Tongue (tissue), 1 donor: ENCODE measurements at regions not wholly inside any gene's neighbourhood (a gene's known extent, or its start where the extent isn't known, plus 50 kb on each side); places are given as distances from the start of the nearest gene placed in this dataset.
"Not testable (repeated sequence)": the region's sequence is repeated elsewhere in the genome, so short reads cannot be mapped to it uniquely, and the experiment has no call there.

Source experiments
- DNase-seq: peaks from one replicate; pipeline ENCODE4 v3.0.0-alpha.2; 2015

DNA sequence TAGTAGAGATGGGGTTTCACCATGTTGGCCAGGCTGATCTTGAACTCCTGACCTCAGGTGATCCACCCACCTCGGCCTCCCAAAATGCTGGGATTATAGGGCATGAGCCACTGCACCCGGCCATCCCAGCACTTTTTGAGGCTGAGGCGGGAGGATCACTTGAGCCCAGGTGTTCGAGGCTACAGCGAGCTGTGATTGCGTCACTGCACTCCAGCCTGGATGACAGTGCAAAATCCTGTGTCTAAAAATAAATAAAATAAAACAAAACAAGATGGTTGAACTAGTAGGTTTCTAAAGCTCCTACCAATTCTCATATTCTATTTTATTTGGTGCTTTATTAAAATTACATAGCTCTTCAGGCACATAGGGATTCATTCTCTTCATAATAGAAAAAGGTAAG lies 890.3 kb upstream of the AUTS2 start:
- DNase-seq = no peak

DNA sequence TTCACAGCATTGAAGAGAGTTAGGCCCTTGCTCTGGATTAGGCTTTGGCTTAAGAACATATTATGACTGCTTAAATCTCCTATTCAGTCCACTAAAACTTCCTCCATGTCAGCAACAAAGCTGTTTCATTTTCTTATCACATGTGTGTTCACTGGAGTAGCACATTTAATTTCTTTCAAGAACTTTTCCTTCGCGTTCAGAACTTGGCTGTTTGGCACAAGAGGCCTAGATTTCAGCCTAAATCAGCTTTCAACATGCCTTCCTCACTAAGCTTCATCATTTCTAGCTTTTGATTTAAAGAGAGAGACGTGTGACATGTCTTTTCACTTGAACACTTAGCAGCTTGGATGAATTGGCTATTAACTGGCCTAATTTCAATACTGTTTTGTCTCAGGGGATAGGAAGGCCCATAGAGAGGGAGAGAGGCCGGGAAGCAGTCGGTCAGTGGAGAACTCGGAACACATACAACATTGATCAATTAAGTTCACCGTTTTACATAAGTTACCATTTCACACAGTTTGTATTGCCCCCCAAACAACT lies 885.2 kb upstream of the AUTS2 start:
- no peak for DNase-seq

DNA sequence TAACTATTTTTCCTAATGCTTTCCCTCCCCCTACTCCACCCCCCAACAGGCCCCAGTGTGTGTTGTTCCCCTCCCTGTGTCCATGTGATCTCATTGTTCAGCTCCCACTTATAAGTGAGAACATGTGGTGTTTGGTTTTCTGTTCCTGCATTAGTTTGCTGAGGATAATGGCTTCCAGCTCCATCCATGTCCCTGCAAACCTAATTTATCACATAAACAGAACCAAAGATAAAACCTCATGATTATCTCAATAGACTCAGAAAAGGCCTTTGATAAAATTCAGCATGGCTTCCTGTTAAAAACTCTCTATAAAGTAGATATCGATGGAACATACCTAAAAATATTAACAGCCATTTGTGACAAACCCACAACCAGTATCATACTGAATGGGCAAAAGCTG lies 884.1 kb upstream of the AUTS2 start:
- DNase-seq = not testable (repeated sequence)

DNA sequence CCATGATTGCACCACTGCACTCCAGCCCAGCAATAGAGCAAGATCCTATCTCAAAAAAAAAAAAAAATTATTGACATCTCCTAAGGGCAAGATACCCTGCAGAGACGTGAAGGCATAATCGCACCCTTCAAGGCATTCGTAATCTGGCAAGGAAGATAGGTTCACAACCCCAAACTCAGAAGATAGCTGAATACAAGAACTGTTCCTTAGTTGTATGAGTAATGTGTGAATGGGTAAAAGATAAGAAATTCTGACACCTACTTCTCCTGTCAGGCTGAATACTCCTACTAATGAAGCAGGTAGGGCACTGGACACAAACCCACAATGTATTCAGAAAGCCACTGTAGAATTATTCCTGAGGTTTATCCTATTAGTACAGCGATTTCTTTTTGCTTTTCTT lies 882.4 kb upstream of the AUTS2 start:
- DNase-seq = no peak

DNA sequence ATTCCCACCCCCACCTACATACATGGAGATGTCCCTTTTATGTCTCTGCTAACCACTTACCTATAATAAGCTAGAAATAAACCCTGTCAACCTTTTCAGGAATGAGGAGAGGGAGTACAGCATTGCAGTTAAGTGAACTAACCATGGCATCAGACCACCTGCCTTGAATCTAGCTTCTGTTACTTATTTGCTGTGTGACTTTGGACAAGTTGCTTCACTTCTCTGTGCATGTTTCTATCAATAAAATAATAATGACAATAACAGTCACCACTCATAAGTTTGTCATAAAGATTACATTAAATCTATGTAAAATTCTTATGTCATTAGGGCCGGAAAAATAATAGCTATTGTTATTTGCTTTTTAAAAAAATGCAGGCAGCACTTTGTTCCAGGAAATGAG lies 881.1 kb upstream of the AUTS2 start:
- DNase-seq = no peak

DNA sequence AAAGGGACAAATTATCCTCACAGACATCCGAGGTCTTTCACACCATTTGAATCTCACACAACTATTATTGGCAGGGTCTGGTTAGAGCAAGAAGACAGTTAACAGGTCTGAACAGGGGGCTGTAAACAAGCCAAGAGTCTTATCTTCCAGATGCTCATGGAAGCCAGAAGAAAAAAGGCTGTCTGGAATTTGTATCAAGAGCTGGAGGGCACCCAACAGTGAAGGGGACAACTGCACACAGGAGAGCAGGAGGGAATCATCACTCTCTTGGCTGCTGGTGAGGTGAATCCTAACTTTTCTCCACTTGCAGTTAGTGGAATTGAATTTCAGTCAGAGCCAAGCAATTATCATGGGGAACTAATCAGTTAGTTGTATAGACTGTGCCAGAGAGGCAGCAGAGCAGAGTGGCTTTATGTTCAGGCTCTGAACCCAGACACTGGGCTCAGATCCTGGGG lies 880.2 kb upstream of the AUTS2 start:
- DNase-seq = peak; percentile 67

DNA sequence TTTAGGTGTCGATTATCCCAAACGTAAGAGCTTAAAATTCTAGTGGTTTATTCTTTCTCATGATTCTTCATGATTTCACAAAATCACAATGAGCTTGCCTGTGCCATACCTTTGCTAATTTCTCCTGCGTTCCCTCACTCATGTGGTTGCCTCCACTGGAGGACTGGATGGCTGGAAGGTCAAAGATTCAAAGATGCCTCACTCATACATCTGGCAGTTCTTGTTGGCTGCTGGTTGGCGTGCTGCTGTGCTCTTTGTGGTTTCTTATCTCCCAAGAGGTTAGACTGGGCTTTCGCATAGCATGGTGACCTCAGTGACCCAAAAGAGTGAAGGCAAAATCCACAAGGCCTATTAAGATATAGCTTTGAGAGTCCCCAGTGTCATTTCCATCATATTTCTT lies 877.6 kb upstream of the AUTS2 start:
- DNase-seq = no peak

DNA sequence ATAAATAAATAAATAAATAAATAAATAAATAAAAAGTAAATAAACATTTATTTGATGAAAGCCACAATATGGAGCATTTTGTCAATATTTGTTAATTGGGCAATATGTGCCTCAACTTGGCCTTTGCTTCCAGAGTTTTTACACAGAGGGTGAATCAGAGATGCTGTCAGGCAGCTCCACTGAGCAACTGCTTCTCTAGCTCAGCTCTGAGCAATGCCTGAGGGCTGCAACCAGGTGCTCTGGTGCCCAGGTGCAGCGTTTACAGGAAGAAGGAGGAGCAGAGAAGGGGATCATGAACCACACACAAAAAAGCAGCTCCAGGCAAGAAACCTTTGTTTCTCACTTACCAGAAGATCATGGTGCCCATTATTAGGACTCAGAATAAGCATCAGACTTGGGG lies 876.2 kb upstream of the AUTS2 start:
- no peak for DNase-seq

DNA sequence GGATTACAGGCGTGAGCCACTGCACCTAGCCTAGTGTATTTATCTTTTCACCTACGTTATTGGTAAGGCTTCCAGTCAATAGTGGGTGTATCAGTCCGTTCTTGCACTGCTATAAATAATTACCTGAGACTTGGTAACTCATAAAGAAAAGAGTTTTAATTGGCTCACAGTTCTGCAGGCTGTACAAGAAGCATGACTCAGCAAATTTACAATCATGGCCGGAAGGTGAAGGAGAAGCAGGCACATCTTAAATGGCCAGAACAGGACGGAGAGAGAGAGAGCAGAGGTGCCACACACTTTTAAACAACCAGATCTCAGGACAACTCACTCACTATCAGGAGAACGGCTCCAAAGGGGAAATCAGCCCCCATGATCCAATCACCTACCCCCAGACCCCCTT lies 873.3 kb upstream of the AUTS2 start:
- DNase-seq = no peak

DNA sequence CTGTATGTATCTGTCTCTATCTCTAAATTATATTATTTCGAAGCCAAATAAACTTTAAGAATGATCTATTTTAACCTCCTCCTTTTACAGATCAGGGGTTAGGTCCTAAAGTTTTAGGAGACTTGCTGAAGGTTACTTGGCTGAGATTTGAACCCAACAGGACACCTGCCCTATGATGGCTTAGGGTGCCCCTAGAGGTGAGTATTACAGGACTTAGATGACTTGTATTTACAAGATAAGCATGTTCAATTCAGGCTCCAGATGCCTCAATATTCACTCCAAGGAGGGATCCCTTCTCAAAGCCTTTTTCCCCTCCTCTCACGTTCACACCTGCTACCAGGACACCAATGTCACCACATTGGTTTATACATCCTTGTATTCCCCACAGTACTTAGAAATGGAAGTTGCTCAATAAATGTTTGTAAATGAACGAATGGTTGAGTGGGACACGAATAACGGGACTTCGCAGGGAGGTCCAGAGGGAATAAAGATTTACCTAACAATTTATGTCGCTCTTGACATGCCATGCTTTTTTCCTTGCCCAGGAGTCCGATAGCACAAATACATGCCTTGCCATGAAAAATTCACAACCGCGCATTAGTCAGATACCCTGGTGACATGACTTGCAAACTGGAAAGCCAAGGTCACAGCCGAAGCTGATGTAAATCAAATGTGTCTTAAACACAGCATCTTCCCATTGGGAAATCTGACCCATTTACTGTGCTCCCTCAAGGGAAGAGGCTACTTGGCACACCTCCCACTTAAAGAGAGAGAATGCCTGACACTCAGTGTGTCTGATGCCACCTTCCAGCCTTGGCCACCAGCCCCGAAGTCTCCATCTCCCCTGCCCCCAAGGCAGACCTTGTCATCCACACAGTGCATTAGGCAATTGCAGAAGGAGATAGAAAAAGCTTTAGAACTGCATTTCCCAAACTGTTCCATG lies 872.2 kb upstream of the AUTS2 start:
- no peak for DNase-seq

DNA sequence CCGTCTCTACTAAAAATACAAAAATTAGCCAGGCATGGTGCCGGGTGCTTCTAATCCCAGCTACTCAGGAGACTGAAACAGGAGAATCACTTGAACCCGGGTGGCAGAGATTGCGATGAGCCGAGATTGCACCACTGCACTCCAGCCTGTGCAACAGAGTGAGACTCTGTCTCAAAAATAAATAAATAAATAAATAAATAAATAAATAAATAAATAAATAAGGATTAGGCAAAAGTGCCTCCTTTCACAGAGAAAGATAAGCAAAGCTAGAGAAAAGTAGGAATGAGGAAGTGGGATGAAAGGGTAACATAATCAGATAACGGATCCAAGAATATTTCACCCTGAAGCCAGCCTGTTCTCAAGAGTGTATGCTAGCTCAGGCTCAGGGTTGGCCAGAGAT lies 869.6 kb upstream of the AUTS2 start:
- DNase-seq = not testable (repeated sequence)

DNA sequence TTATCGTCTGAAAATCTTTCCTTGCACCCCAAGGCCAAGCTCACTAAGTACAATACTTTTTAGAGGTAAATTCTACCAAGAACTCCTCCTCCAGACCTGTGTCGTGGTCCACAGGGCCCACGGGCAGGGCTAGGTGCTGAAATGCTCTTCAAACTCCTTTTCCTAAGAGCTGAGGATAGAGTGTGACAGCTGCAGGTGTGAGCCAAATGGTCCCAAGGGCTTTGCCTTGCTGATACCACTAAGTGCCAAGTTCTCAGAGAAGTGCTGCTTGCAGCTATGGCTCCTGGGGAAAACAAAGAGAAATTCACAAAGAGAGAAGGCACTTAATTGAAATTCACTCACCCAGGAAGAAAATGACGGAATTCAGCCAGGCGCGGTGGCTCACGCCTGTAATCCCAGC lies 868.9 kb upstream of the AUTS2 start:
- no peak for DNase-seq

DNA sequence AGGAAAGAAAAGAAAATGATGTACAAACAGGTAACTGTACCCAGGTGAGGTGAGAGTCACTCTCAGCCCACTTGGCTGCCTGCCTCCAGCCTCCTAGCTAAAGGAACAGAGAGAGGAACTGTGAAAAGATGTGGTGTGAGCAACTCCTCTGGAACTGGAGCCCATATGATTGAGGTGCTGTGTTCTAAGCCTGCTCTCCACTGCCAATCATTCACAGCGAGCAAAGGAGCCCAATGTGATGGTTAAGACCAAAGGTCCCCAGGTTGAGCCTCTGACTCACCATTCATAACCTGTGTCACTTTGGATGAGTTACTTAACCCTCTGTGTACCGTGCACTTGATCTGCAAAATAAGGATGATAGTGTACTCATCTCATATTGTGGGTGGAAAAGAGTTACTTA lies 868.1 kb upstream of the AUTS2 start:
- no peak for DNase-seq

DNA sequence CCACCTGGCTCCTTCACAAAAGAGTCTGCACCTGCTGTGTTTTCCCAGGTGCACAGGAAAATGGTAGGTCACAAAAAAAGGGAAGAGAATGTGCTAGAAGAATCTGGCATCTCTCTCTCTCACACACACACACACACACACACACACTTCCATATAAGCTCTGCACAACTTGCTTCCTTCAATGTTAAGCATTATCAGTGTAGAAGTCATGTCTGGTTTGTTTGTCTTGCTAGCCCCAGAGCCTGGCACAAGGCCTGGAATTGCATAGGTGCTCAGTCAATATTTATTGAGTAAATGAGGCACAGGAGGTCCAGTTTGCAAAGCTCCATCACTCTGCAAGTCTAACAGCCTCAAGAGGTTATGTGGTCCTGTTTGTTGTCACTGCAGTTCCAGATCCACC lies 867.3 kb upstream of the AUTS2 start:
- DNase-seq = no peak

DNA sequence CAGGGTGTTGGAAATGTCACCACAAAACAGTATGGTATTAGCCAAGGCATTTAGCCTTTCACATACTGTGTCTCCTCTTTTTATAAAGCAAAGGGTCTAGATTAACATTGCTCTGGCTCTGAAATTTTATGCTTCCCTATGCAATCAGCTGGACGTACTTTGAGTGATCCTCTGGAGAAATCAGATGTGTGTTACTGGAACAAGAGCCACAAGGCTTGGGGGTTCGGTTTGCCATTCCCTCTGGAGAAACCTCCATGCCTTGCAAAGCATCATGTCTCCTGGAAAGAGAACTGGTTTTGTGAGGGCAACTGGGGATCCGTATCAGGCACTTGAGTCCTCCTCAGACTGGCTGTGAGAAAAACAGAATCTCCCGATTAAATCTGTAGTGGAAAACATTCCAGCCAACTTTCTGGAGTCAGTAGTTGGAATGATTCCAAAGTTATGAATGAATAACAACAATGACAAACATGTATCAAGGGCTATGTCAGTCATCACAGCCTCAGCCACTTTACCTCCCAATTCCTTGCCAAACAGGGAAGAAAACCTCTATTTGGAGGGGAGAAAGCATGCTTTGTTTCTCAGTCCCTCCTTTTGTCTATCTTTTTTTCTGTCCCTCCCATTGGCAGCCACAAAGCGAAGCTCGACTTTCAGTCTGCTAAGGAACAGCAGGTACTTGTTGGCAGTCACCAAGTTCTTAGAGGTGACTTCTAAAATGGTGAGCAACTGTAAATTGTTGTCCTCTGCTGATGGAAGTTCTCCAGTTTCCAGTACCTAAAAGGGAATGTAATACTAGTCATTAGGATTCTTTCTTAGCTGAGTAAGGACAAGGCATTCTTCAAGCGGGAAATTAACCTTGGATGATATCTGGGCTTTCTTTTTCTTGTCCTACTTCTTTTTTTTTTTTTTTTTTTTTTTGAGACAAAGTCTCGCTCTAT lies 864.8 kb upstream of the AUTS2 start:
- DNase-seq = peak; percentile 37

DNA sequence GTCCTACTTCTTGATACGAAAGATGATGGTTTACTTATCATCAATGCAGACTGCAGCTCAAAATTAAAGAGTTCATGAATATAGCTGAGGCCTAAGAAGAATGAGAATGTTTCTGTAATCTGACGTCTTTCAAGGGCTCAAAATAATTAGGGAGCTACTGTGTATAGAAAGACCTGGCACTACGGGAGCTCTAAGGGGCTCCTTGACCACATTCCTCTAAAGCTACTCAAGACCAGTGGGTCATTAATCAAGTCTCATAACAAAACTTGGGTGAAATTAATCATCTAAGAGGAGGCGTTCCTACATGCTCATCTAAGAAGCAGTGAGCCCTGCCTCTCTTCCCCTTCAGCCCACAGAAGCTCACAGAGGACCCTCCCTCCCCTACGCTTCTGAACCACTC lies 863.8 kb upstream of the AUTS2 start:
- no peak for DNase-seq

DNA sequence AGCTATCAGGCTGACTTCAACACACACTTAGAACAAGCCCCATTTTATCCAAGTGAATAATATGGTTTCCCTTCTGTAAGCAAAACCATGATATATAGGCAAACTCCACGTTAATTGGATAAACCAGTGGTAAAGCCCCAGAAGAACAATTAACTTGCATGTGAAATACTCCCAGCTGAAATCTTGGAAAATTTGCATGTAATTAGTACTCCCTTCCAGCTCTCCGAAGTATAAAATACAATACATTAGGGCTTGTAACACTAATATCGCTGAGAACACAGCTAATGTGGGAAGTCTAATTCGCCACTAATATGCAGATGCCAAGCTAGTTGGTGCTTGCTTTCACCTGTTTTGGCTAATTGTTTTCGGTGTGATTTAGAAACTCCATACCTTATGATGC lies 859.0 kb upstream of the AUTS2 start:
- no peak for DNase-seq

DNA sequence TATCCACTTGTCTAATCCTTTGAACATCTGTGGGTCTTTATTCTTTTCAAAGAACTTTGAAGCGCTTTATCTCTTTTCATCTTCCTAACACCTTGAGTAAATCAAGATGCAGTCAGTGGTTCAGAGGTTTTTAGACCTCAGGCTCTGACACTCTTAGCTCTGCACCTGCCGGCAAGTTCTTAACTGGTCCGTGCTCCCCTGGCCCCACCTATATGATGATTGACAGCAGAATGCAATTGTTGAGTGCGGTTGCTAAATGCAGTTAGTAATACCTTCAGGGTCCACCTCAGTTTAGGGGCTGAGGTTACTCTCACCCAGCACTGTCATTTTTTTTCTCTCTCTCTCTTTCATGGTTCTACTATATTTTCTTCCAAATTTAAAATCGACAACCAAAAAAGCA lies 854.2 kb upstream of the AUTS2 start:
- DNase-seq = no peak

DNA sequence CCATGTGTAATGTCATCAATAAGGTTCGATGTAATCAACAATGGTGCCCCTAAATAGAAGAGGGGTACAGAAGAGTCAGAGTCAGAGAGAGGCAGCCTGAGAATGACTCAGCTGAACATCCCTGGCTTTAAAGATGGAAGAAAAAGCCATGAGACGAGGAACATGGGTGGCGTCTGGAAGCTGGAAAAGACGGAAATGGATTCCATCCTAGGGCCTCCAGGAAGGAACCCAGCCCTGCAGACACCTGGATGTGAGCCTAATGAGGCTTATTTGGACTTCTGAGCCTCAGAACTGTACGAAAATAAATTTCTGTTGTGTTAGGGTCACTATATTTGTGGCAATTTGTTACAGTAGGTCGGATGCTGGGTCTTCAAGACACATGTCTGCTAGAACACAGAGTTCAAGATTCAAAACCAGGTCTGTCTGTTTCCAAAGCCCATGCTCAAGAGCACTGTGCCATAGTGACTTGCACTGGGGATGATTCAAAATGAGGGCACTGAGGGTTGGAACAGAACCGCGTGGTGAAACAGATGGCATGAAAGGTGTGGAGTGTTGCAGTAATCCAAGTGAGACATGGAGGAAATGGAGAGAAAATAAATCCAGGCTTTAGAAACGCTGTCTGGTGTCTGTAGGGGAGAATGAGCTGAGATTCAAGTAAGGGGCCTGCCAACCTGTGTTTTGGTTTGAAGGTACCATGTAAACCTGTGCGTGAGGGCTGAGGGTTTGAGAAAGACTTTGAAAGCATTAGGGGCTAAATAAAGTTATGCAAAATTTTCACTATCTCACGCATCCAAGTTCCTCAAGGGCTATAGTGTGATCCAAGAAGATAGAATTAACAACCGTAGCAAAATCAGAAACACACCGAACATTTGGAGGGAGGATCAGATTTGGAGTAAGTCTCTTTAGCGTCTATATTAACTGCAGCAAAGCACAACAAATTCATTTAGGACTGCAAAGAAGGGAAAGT lies 849.1 kb upstream of the AUTS2 start:
- no peak for DNase-seq

DNA sequence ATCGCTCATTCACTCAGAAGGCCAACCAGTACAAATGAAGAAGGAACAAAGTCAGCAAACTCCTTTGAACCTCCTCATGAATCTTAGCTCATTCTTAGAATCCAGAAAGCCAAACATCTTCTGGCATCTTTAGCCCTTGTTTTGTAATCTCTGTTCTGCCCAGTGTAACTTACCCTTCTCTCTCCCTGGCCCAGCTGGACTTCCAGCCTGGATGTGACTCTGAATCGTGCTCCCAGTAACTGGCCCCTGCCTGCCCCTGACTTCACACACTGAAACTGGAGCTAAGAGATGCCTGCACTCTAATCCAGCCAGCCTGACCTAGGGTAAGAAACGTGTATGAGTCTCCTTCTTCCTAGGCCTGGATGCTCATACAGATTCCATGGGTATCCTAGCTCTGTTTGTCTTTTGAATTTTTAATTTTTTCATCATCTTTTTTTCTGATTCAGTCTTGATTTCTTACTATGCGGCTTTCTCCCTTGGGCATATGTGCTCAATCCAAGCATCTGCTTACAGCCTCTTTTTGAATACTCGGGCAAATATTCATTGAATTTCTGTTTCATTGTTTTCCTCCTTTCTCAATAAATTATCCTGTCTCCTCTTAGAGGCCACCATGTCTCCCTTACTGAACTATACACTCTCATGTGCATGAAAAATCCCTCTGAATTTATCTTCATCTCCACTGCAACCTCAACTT lies 845.6 kb upstream of the AUTS2 start:
- no peak for DNase-seq

DNA sequence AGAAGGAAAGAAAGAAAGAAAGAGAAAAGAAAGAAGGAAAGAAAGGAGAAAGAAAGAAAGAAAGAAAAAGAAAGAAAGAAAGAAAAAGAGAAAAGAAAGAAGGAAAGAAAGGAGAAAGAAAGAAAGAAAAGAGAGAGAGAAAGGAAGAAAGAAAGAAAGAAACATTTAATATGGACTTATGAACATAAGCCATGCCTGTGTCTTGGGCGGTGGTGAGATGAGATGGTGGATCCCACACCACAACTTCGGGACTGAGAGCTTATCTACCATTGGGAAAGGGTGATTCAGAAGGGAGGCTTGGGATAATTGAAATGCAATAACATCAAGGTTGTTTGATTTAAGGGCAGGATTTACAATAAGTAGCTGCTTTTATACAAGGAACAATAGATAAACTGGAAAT lies 843.9 kb upstream of the AUTS2 start:
- DNase-seq = no peak
